ENCODE measurements at regions not wholly inside any gene's neighbourhood (a gene's known extent, or its start where the extent isn't known, plus 50 kb on each side); places are given as distances from the start of the nearest gene placed in this dataset.

DNA sequence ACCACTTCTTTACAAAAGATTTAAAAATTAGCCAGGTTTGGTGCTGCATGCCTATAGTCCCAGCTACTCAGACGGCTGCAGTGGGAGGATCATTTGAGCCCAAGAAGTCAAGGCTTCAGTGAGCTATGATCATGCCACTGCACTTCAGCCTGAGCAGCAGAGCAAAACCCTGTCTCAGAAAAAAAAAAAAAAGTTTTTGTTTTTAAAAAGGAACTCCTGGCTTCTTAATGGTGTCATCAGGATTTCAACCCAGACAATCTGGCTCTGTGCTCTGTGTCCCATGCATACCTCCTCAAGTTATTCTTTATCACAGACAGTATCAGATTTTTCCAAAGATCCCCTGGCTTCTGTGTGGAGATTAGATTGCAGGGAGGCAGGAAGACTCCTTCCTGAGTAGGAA is 64.2 kb upstream of the IL12A start:
- H3K4me3 Mint-ChIP-seq (ENCODE audit: unreplicated experiment): no peak overlapping the region
- peaks cover 31% of the 10 kb centered on the region for H3K4me1 Mint-ChIP-seq (ENCODE audit: unreplicated experiment)
- no peak for DNase-seq (ENCODE audit: extremely low spot score, unreplicated experiment)
- no peaks in the 10 kb centered on the region for H3K27me3 Mint-ChIP-seq (ENCODE audit: unreplicated experiment)
- no peak overlapping the region for H3K27ac Mint-ChIP-seq (ENCODE audit: unreplicated experiment)
- TF ChIP-seq, protein P1, sequence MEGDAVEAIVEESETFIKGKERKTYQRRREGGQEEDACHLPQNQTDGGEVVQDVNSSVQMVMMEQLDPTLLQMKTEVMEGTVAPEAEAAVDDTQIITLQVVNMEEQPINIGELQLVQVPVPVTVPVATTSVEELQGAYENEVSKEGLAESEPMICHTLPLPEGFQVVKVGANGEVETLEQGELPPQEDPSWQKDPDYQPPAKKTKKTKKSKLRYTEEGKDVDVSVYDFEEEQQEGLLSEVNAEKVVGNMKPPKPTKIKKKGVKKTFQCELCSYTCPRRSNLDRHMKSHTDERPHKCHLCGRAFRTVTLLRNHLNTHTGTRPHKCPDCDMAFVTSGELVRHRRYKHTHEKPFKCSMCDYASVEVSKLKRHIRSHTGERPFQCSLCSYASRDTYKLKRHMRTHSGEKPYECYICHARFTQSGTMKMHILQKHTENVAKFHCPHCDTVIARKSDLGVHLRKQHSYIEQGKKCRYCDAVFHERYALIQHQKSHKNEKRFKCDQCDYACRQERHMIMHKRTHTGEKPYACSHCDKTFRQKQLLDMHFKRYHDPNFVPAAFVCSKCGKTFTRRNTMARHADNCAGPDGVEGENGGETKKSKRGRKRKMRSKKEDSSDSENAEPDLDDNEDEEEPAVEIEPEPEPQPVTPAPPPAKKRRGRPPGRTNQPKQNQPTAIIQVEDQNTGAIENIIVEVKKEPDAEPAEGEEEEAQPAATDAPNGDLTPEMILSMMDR (IDR thresholded peaks at IDR 0.05): no peak
- H3K36me3 Mint-ChIP-seq (ENCODE audit: unreplicated experiment): no peaks in the 10 kb centered on the region
- H3K9me3 Mint-ChIP-seq (ENCODE audit: unreplicated experiment): peaks cover 4% of the 10 kb centered on the region

DNA sequence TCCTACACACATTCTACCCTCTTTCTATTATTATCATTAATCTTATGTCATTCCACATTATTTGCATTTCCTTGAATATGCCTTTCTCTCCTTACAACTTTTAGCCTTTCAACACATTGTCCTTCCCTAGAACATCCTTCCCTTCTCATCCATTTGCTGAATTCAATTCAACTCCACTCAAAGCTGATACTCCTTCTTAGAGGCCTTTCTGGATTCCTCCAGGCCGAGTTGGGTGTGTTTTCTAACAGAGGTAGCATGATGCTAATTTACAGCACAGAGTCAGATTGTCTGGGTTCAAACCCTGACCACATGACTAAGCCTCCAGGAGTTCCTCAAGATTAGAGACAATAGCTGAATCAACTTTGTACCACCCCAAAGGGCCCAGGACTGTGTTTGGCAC is 63.4 kb upstream of the IL12A start:
- Mint-ChIP-seq H3K27ac (ENCODE audit: unreplicated experiment) (no peak overlapping the region), H3K4me3 (ENCODE audit: unreplicated experiment) (no peak overlapping the region), H3K36me3 (ENCODE audit: unreplicated experiment) (no peaks in the 10 kb centered on the region), H3K4me1 (ENCODE audit: unreplicated experiment) (peaks cover 30% of the 10 kb centered on the region), H3K27me3 (ENCODE audit: unreplicated experiment) (no peaks in the 10 kb centered on the region), H3K9me3 (ENCODE audit: unreplicated experiment) (peaks cover 1% of the 10 kb centered on the region)
- TF ChIP-seq, protein P1 (IDR thresholded peaks at IDR 0.05): no peak
- DNase-seq (ENCODE audit: extremely low spot score, unreplicated experiment): no peak

DNA sequence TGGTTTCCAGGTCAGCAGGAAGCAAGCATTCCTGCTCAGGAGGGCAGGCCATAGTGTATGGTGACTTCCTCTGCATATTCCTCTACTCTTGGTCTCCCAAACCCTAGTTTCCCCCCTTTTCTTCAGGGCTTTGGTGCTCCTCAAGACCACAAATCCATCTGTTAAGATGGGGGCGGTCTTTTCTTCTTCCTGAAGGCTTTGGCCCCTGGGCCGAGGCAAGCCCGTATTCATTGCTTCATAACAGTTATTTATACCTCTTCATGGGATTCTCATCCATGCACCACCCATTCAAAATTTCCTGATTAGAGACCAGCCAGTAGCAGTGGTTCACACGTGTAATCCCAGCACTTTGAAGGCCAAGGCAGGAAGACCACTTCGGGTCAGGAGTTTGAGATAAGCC is 62.1 kb upstream of the IL12A start:
- Mint-ChIP-seq H3K27me3 (ENCODE audit: unreplicated experiment) (no peaks in the 10 kb centered on the region), H3K9me3 (ENCODE audit: unreplicated experiment) (no peaks in the 10 kb centered on the region), H3K4me3 (ENCODE audit: unreplicated experiment) (no peak overlapping the region), H3K36me3 (ENCODE audit: unreplicated experiment) (no peaks in the 10 kb centered on the region), H3K4me1 (ENCODE audit: unreplicated experiment) (peaks cover 30% of the 10 kb centered on the region), H3K27ac (ENCODE audit: unreplicated experiment) (no peak overlapping the region)
- no peak for DNase-seq (ENCODE audit: extremely low spot score, unreplicated experiment)
- TF ChIP-seq, protein P1 (IDR thresholded peaks at IDR 0.05): no peak

DNA sequence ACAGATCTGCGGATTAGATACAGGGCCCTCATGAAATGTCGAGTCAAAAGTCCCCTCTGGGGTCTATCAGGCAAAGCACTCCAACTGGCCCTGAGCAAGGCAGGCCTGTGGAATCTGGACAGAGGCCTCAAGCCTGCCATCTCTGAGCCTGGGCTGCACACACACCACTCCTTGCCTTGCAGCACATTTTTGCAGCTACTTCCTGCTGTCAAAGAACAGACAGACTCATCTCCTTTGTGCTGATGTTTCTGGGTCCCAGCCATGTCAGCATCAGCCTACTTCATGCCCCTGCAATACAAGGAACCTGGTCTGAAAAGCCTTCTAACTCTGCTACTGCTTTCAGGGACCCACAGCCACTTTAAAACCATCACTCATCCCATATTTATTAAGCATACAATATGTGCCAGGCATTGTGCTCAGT is 60.6 kb upstream of the IL12A start:
- H3K4me1 Mint-ChIP-seq (ENCODE audit: unreplicated experiment): peaks cover 34% of the 10 kb centered on the region
- peaks cover 1% of the 10 kb centered on the region for H3K9me3 Mint-ChIP-seq (ENCODE audit: unreplicated experiment)
- H3K27me3 Mint-ChIP-seq (ENCODE audit: unreplicated experiment): no peaks in the 10 kb centered on the region
- peak overlapping the region; percentile 91 for H3K27ac Mint-ChIP-seq (ENCODE audit: unreplicated experiment)
- H3K4me3 Mint-ChIP-seq (ENCODE audit: unreplicated experiment): no peak overlapping the region
- no peak for DNase-seq (ENCODE audit: extremely low spot score, unreplicated experiment)
- TF ChIP-seq, protein P1 (IDR thresholded peaks at IDR 0.05): no peak
- H3K36me3 Mint-ChIP-seq (ENCODE audit: unreplicated experiment): no peaks in the 10 kb centered on the region

DNA sequence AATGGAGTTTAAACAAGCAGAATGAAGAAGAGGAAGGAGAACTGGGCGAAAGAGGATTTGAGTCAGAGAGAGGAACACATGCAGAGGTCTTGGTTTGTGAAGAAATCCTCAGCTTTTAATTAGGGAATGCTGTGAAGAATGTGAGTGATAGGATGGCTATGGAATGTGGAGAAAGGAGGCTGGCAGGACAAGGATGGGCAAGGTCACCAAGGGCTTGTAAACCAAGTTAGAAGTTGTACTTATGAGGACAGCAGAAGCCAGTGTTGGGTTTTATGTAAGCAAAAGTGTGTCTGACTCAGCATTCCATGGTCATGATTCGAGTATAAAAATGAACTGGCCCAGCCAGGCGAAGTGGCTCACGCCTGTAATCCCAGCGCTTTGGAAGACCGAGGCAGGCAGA is 60.0 kb upstream of the IL12A start:
- H3K36me3 Mint-ChIP-seq (ENCODE audit: unreplicated experiment): no peaks in the 10 kb centered on the region
- no peak for DNase-seq (ENCODE audit: extremely low spot score, unreplicated experiment)
- no peaks in the 10 kb centered on the region for H3K27me3 Mint-ChIP-seq (ENCODE audit: unreplicated experiment)
- H3K9me3 Mint-ChIP-seq (ENCODE audit: unreplicated experiment): peaks cover 4% of the 10 kb centered on the region
- TF ChIP-seq, protein P1 (IDR thresholded peaks at IDR 0.05): no peak
- H3K27ac Mint-ChIP-seq (ENCODE audit: unreplicated experiment): peak overlapping the region; percentile 91
- H3K4me3 Mint-ChIP-seq (ENCODE audit: unreplicated experiment): peak overlapping the region; percentile 1
- H3K4me1 Mint-ChIP-seq (ENCODE audit: unreplicated experiment): peaks cover 34% of the 10 kb centered on the region
